ENCODE measurements at regions not wholly inside any gene's neighbourhood (a gene's known extent, or its start where the extent isn't known, plus 50 kb on each side); places are given as distances from the start of the nearest gene placed in this dataset.

DNA sequence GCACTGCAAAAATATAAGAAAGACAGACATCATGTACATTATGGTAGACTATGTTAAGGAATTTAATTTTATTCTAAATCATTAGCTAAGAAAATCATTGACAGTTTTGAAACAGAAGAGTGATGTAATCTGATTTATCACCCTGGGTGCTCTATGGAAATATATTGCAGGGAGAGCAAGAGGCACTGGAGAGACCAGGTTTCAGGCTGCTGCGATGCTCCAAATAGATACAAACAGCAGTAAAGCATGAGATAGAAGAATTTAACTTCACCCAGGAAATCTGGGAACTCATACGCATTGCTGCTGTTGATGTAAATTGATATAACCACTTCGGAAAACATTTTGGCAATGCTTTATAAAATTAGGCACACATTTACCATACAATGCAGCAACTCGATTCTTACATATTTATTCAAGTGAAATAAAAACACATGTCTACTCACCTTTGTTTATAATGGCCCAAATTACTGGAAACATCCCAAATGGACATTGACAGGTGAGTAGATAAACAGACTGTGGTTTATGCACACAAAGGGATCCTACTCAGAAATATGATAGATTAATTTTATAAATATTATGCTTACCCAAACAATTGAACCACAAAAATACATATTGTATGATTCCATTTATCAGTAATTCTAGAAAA, 535.1 kb upstream of the CHORDC1 start:
- TF ChIP-seq, protein P1, sequence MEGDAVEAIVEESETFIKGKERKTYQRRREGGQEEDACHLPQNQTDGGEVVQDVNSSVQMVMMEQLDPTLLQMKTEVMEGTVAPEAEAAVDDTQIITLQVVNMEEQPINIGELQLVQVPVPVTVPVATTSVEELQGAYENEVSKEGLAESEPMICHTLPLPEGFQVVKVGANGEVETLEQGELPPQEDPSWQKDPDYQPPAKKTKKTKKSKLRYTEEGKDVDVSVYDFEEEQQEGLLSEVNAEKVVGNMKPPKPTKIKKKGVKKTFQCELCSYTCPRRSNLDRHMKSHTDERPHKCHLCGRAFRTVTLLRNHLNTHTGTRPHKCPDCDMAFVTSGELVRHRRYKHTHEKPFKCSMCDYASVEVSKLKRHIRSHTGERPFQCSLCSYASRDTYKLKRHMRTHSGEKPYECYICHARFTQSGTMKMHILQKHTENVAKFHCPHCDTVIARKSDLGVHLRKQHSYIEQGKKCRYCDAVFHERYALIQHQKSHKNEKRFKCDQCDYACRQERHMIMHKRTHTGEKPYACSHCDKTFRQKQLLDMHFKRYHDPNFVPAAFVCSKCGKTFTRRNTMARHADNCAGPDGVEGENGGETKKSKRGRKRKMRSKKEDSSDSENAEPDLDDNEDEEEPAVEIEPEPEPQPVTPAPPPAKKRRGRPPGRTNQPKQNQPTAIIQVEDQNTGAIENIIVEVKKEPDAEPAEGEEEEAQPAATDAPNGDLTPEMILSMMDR (IDR thresholded peaks at IDR 0.05; ENCODE audit: low read depth, low read length) = no peak
- no peak overlapping the region for H3K4me3 ChIP-seq (replicated peaks in 1 of 2; ENCODE audit: low read depth in 2 of 2, low read length in 2 of 2)
- DNase-seq (ENCODE audit: low read depth in 2 of 2) = no peak

DNA sequence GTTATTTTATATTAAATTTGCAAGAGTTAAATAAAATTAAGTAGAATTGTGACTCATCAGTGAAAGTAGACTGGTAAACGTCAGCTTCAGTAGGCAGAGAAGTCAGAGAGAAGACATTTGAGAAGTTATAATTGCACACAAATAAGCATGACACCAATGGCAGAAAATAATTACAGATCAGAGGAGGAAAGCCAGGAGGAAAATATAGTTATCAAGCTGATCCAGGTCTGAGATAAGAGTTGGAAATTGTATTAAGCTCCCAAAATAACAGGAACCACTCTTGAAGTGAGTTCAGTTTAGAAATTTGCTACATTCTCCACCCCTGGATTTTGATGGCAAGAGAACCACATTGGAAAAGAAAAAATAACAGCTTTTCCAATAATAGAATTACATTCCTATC, 533.8 kb upstream of the CHORDC1 start:
- TF ChIP-seq, protein P1 (IDR thresholded peaks at IDR 0.05; ENCODE audit: low read depth, low read length) = no peak
- no peak overlapping the region for H3K4me3 ChIP-seq (replicated peaks in 1 of 2; ENCODE audit: low read depth in 2 of 2, low read length in 2 of 2)
- no peak for DNase-seq (ENCODE audit: low read depth in 2 of 2)

DNA sequence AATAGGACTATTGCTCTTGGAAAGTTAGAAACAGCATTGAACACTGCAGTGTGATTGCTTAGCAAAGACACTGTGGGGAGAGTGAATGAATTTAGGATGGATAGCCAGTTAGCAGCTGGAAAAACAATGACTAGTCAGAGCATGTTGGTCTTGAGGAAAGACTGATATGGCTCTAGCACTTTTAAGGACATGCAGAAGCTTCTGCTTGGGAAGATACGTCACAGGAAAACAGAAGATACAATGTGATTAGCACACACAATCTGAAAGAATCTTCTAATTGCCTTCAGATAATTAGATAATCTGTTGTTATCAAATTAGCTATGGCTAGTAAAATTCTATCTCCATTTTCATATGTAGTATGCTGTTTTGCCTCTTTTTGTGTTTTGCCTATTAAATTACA, 530.7 kb upstream of the CHORDC1 start:
- no peak overlapping the region for H3K4me3 ChIP-seq (replicated peaks in 1 of 2; ENCODE audit: low read depth in 2 of 2, low read length in 2 of 2)
- TF ChIP-seq, protein P1 (IDR thresholded peaks at IDR 0.05; ENCODE audit: low read depth, low read length) = no peak

DNA sequence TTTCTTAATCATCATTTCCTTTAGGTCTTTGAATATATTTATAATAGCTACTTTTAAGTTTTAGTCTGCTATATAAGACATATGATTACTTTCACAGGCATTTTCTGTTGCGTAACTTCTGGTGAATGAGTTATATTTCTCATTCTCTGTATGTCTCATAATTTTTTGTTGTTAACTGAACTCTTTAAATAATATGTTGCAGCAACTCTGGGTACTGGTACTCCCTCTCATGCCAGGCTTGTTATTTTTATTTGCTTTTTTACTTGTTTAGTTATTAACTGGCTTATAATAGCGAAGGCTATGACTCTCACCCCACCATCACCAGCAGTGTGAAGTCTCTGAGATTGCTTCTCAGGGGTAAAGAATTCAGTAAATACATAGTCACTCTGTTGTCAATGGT, 524.2 kb upstream of the CHORDC1 start:
- DNase-seq (ENCODE audit: low read depth in 2 of 2) = peak; percentile 7 to 94
- TF ChIP-seq, protein P1 (IDR thresholded peaks at IDR 0.05; ENCODE audit: low read depth, low read length) = no peak
- no peak overlapping the region for H3K4me3 ChIP-seq (replicated peaks in 1 of 2; ENCODE audit: low read depth in 2 of 2, low read length in 2 of 2)

More for the DNA sequence above, 530.7 kb upstream of the CHORDC1 start:
- DNase-seq (ENCODE audit: low read depth in 2 of 2) = peak in 1 of 2 donors; percentile 9

DNA sequence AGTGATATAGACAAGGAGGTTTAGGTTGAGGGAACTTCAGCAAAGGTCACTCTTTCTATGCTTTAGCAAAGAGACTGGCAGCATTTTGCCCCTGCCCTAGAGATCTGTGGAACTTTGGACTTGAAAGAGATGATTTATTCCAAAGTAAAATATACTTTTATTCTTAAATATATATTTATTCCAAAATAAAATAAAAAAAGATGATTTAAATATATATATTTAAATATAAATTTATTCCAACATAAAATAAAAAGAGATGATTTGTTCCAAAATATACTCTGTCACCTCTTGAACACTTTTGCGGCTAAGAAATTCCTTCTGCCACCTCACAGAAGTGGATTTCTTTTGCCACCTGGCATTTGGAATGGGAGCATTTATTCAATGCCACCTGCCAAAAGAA, 521.3 kb upstream of the CHORDC1 start:
- TF ChIP-seq, protein P1 (IDR thresholded peaks at IDR 0.05; ENCODE audit: low read depth, low read length) = no peak
- no peak overlapping the region for H3K4me3 ChIP-seq (replicated peaks in 1 of 2; ENCODE audit: low read depth in 2 of 2, low read length in 2 of 2)
- DNase-seq (ENCODE audit: low read depth in 2 of 2) = no peak

DNA sequence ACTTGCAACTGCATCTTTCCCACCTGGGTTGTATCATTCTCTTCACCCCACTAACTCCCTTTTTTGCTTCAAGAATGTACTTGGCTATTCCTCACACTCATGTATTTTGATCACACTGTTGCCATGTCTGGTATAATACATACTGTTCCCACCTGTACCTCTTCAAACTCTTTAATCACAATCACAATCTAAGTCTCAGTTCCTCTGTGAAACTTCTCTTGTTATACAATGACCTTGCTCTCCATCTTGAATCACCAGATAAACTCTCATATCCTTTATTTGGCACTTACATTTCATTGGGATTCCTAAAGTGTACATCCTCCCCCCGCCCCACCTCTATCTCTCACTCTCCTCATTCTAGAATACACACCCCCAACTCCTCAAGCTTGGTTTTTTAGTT, 516.0 kb upstream of the CHORDC1 start:
- no peak overlapping the region for H3K4me3 ChIP-seq (replicated peaks in 1 of 2; ENCODE audit: low read depth in 2 of 2, low read length in 2 of 2)
- TF ChIP-seq, protein P1 (IDR thresholded peaks at IDR 0.05; ENCODE audit: low read depth, low read length) = no peak
- no peak for DNase-seq (ENCODE audit: low read depth in 2 of 2)

Data from cardiac fibroblast (primary cell).